Glomerular visceral epithelial cell (primary cell): ENCODE measurements at regions not wholly inside any gene's neighbourhood (a gene's known extent, or its start where the extent isn't known, plus 50 kb on each side); places are given as distances from the start of the nearest gene placed in this dataset.

Experiments
- DNase-seq: peaks from one replicate; pipeline ENCODE4 v3.0.0-alpha.2; 2016; ENCODE audit errors: extremely low spot score

- DNase-seq: peak; percentile 86
Measured at GRCh38 chr14:49999146-49999761, 106.4 kb downstream of the ARF6 start.

GRCh38 chr14:49999826-50000379, 107.0 kb downstream of the ARF6 start:
- DNase-seq: no peak

GRCh38 chr14:50000380-50001150, 107.7 kb downstream of the ARF6 start:
- peak; percentile 79 for DNase-seq

GRCh38 chr14:50001151-50001998, 108.5 kb downstream of the ARF6 start:
- peak; percentile 85 for DNase-seq

- DNase-seq: no peak
Measured at GRCh38 chr14:50001999-50002925, 109.4 kb downstream of the ARF6 start.

GRCh38 chr14:50002926-50003212, 110.0 kb downstream of the ARF6 start:
- no peak for DNase-seq

GRCh38 chr14:50003213-50004021, 110.5 kb downstream of the ARF6 start:
- DNase-seq: peak; percentile 74

- no peak for DNase-seq
Measured at GRCh38 chr14:50006141-50006540, 110.2 kb downstream of the VCPKMT start.

- DNase-seq: no peak
Measured at GRCh38 chr14:50007123-50007903, 109.1 kb downstream of the VCPKMT start.

- no peak for DNase-seq
Measured at GRCh38 chr14:50008562-50008961, 107.8 kb downstream of the VCPKMT start.

GRCh38 chr14:50008974-50009373, 107.4 kb downstream of the VCPKMT start:
- no peak for DNase-seq

- DNase-seq: no peak
Measured at GRCh38 chr14:50010752-50011151, 105.6 kb downstream of the VCPKMT start.

- no peak for DNase-seq
Measured at GRCh38 chr14:50011242-50011641, 105.1 kb downstream of the VCPKMT start.

- DNase-seq: no peak
Measured at GRCh38 chr14:50012644-50013043, 103.7 kb downstream of the VCPKMT start.

GRCh38 chr14:50013198-50013918, 103.0 kb downstream of the VCPKMT start:
- DNase-seq: no peak

GRCh38 chr14:50013934-50014333, 102.4 kb downstream of the VCPKMT start:
- no peak for DNase-seq

- DNase-seq: no peak
Measured at GRCh38 chr14:50014809-50015430, 101.5 kb downstream of the VCPKMT start.

GRCh38 chr14:50015716-50016115, 100.7 kb downstream of the VCPKMT start:
- DNase-seq: no peak
